HG03280 (cell line): ENCODE measurements at regions not wholly inside any gene's neighbourhood (a gene's known extent, or its start where the extent isn't known, plus 50 kb on each side); places are given as distances from the start of the nearest gene placed in this dataset.

Source experiments
- ATAC-seq: cut with Tn5 transposase; IDR thresholded peaks from one replicate; pipeline ENCODE4 v1.9.1; 2021; ENCODE audit warnings: mild to moderate bottlenecking, moderate library complexity; ENCODE audit not compliant: unreplicated experiment

GRCh38 chr16:73545755-73546154, 497.8 kb upstream of the ZFHX3 start:
- no peak for ATAC-seq

GRCh38 chr16:73545290-73545689, 497.4 kb upstream of the ZFHX3 start:
- no peak for ATAC-seq

GRCh38 chr16:73544826-73545225, 496.9 kb upstream of the ZFHX3 start:
- ATAC-seq: no peak

GRCh38 chr16:73543970-73544599, 496.2 kb upstream of the ZFHX3 start:
- ATAC-seq: no peak

- no peak for ATAC-seq
Measured at GRCh38 chr16:73543331-73543969, 495.5 kb upstream of the ZFHX3 start.

- ATAC-seq: no peak
Measured at GRCh38 chr16:73542885-73543284, 495.0 kb upstream of the ZFHX3 start.

- ATAC-seq: no peak
Measured at GRCh38 chr16:73537921-73538320, 490.0 kb upstream of the ZFHX3 start.

- ATAC-seq: no peak
Measured at GRCh38 chr16:73536931-73537330, 489.0 kb upstream of the ZFHX3 start.

- no peak for ATAC-seq
Measured at GRCh38 chr16:73531021-73531420, 483.1 kb upstream of the ZFHX3 start.

GRCh38 chr16:73530529-73530928, 482.6 kb upstream of the ZFHX3 start:
- no peak for ATAC-seq

- ATAC-seq: no peak
Measured at GRCh38 chr16:73529303-73530012, 481.5 kb upstream of the ZFHX3 start.

GRCh38 chr16:73527187-73527586, 479.3 kb upstream of the ZFHX3 start:
- ATAC-seq: no peak

GRCh38 chr16:73526011-73526804, 478.3 kb upstream of the ZFHX3 start:
- no peak for ATAC-seq

GRCh38 chr16:73523209-73523608, 475.3 kb upstream of the ZFHX3 start:
- no peak for ATAC-seq

GRCh38 chr16:73521499-73521898, 473.6 kb upstream of the ZFHX3 start:
- no peak for ATAC-seq

GRCh38 chr16:73515616-73516015, 467.7 kb upstream of the ZFHX3 start:
- ATAC-seq: no peak

- no peak for ATAC-seq
Measured at GRCh38 chr16:73510852-73511251, 462.9 kb upstream of the ZFHX3 start.

GRCh38 chr16:73506568-73507056, 458.7 kb upstream of the ZFHX3 start:
- ATAC-seq: no peak

- ATAC-seq: no peak
Measured at GRCh38 chr16:73505577-73505976, 457.6 kb upstream of the ZFHX3 start.

GRCh38 chr16:73504591-73505575, 457.0 kb upstream of the ZFHX3 start:
- no peak for ATAC-seq
